ENCODE measurements at regions not wholly inside any gene's neighbourhood (a gene's known extent, or its start where the extent isn't known, plus 50 kb on each side); places are given as distances from the start of the nearest gene placed in this dataset.

DNA sequence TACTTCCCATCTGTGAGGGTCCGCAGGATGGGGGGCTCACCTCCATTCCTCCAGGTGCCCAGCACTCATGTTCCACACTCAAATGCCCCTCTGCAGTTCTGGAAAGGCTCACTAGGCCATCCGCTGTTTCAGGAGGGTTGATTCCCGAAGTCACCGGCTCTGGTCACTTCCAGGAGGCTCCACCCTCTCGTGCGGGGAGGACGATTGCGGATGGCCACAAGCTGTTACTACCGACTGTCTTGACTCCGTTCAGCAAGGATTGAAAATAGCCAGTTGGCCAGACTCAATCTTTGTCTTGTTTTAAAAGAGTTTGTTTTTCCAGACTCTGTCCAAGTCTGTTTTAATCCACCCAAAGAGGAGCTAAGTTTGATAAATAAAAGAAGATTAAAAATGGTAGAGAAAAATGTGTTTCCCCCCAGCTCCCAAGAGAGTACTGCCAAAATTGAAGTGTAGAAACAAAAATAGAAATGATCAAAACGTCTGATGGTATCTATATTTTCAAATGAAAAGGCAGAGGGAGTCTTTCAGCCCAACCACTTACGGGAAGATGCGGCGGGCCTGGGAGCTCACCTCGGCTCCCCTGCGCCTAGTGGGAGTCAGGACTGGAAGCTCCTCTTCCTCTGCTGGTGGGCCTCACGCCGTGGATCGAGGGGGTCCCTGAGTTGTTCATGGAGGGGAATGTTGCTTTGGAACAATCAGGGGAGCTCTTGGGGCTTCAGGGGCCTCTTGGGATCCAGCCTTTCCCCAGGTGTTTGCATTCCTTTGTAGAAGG, 1280.8 kb downstream of the BRD1 start:
- TF ChIP-seq, protein P1, sequence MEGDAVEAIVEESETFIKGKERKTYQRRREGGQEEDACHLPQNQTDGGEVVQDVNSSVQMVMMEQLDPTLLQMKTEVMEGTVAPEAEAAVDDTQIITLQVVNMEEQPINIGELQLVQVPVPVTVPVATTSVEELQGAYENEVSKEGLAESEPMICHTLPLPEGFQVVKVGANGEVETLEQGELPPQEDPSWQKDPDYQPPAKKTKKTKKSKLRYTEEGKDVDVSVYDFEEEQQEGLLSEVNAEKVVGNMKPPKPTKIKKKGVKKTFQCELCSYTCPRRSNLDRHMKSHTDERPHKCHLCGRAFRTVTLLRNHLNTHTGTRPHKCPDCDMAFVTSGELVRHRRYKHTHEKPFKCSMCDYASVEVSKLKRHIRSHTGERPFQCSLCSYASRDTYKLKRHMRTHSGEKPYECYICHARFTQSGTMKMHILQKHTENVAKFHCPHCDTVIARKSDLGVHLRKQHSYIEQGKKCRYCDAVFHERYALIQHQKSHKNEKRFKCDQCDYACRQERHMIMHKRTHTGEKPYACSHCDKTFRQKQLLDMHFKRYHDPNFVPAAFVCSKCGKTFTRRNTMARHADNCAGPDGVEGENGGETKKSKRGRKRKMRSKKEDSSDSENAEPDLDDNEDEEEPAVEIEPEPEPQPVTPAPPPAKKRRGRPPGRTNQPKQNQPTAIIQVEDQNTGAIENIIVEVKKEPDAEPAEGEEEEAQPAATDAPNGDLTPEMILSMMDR (conservative IDR thresholded peaks at IDR 0.05; ENCODE audit: low read length), result no peak
- TF ChIP-seq EZH2phosphoT487 (IDR thresholded peaks at IDR 0.05; ENCODE audit: borderline replicate concordance), result no peak
